ENCODE measurements at regions not wholly inside any gene's neighbourhood (a gene's known extent, or its start where the extent isn't known, plus 50 kb on each side); places are given as distances from the start of the nearest gene placed in this dataset.

GRCh38 chr4:31108762-31109161, 388.6 kb downstream of the PCDH7 start:
- no peak overlapping the region for H3K27ac ChIP-seq
- TF ChIP-seq, protein P1, sequence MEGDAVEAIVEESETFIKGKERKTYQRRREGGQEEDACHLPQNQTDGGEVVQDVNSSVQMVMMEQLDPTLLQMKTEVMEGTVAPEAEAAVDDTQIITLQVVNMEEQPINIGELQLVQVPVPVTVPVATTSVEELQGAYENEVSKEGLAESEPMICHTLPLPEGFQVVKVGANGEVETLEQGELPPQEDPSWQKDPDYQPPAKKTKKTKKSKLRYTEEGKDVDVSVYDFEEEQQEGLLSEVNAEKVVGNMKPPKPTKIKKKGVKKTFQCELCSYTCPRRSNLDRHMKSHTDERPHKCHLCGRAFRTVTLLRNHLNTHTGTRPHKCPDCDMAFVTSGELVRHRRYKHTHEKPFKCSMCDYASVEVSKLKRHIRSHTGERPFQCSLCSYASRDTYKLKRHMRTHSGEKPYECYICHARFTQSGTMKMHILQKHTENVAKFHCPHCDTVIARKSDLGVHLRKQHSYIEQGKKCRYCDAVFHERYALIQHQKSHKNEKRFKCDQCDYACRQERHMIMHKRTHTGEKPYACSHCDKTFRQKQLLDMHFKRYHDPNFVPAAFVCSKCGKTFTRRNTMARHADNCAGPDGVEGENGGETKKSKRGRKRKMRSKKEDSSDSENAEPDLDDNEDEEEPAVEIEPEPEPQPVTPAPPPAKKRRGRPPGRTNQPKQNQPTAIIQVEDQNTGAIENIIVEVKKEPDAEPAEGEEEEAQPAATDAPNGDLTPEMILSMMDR (IDR thresholded peaks at IDR 0.05): no peak
- no peak for TF ChIP-seq ZFX (IDR thresholded peaks at IDR 0.05; ENCODE audit: borderline replicate concordance)

- no peak overlapping the region for H3K27ac ChIP-seq
- TF ChIP-seq ZFX (IDR thresholded peaks at IDR 0.05; ENCODE audit: borderline replicate concordance): no peak
- TF ChIP-seq, protein P1 (IDR thresholded peaks at IDR 0.05): no peak
Observed at GRCh38 chr4:31111790-31112189, 391.6 kb downstream of the PCDH7 start.

DNA sequence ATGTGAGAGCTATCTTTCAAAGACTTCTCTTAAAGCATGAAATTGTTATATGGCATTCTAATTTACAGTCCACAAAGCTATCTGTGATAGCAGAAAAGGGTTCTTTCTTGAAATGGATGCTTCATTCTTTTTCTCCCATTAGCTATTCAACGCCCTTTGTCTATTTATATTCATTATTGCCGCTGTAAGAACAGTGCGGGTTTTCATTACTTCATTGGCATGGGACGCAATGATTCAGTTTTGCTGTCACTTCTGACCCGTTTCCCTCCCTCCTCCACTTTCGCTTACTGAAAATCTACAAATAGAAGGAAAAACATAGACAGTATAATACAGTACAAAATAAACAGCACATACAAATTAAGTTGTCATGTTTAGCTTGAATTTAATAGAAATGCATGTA, 394.6 kb downstream of the PCDH7 start:
- TF ChIP-seq, protein P1 (IDR thresholded peaks at IDR 0.05): no peak
- no peak for TF ChIP-seq ZFX (IDR thresholded peaks at IDR 0.05; ENCODE audit: borderline replicate concordance)
- H3K27ac ChIP-seq: no peak overlapping the region

DNA sequence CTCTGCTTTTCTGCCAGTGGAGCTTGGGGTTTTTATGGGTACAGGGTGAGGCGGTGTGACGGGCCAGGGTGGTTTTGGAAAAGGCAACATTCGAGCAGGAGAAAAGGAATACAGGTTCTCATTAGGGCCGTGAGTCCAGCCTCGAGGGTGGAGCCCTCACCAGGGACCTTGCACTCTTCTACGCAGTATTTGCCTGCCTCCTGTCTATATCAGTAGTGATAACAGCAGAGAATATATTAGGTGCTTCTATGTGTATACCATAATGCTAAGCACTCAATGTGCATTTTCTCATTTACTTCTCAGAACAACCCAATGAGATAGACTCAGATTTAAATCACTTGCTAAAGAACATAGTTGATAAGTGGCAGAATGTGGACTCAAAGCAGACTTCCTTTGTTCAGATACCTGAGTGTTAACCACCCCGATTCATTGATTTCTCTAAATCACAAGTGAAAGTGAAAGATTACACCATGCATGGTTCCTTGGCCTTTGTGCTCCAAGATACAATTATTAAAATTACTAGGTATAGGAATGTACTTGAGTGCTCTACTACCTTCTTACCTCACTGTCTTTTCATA, 403.9 kb downstream of the PCDH7 start:
- no peak overlapping the region for H3K27ac ChIP-seq
- TF ChIP-seq ZFX (IDR thresholded peaks at IDR 0.05; ENCODE audit: borderline replicate concordance): no peak
- TF ChIP-seq, protein P1 (IDR thresholded peaks at IDR 0.05): no peak

GRCh38 chr4:31125061-31125460, 404.9 kb downstream of the PCDH7 start:
- TF ChIP-seq, protein P1 (IDR thresholded peaks at IDR 0.05): no peak
- no peak for TF ChIP-seq ZFX (IDR thresholded peaks at IDR 0.05; ENCODE audit: borderline replicate concordance)
- no peak overlapping the region for H3K27ac ChIP-seq

- no peak overlapping the region for H3K27ac ChIP-seq
Observed at GRCh38 chr4:31125496-31125895, 405.3 kb downstream of the PCDH7 start.

GRCh38 chr4:31126881-31127398, 406.8 kb downstream of the PCDH7 start:
- TF ChIP-seq, protein P1 (IDR thresholded peaks at IDR 0.05): no peak
- TF ChIP-seq ZFX (IDR thresholded peaks at IDR 0.05; ENCODE audit: borderline replicate concordance): no peak
- no peak overlapping the region for H3K27ac ChIP-seq

More at GRCh38 chr4:31125496-31125895, 405.3 kb downstream of the PCDH7 start:
- TF ChIP-seq, protein P1 (IDR thresholded peaks at IDR 0.05): no peak
- TF ChIP-seq ZFX (IDR thresholded peaks at IDR 0.05; ENCODE audit: borderline replicate concordance): no peak

All from 22Rv1 (cell line).